ENCODE measurements at regions not wholly inside any gene's neighbourhood (a gene's known extent, or its start where the extent isn't known, plus 50 kb on each side); places are given as distances from the start of the nearest gene placed in this dataset.

GRCh38 chr5:29304545-29304944, 1888.9 kb upstream of the CDH6 start:
- no peak for DNase-seq (ENCODE audit: low spot score)

- no peak for DNase-seq (ENCODE audit: low spot score)
Measured at GRCh38 chr5:29296548-29296947, 1896.9 kb upstream of the CDH6 start.

- no peak for DNase-seq (ENCODE audit: low spot score)
Measured at GRCh38 chr5:29277642-29278041, 1915.8 kb upstream of the CDH6 start.

GRCh38 chr5:29276371-29276770, 1917.1 kb upstream of the CDH6 start:
- DNase-seq (ENCODE audit: low spot score) = no peak

GRCh38 chr5:29263915-29264351, 1929.6 kb upstream of the CDH6 start:
- no peak for DNase-seq (ENCODE audit: low spot score)

GRCh38 chr5:29262339-29263123, 1931.0 kb upstream of the CDH6 start:
- DNase-seq (ENCODE audit: low spot score) = peak; percentile 7

- no peak for DNase-seq (ENCODE audit: low spot score)
Measured at GRCh38 chr5:29261213-29261612, 1932.3 kb upstream of the CDH6 start.

GRCh38 chr5:29252390-29252789, 1941.1 kb upstream of the CDH6 start:
- DNase-seq (ENCODE audit: low spot score) = no peak

- DNase-seq (ENCODE audit: low spot score) = no peak
Measured at GRCh38 chr5:29247346-29248028, 1946.0 kb upstream of the CDH6 start.

- DNase-seq (ENCODE audit: low spot score) = no peak
Measured at GRCh38 chr5:29240379-29240778, 1953.1 kb upstream of the CDH6 start.

GRCh38 chr5:29239606-29240005, 1953.9 kb upstream of the CDH6 start:
- DNase-seq (ENCODE audit: low spot score) = no peak

GRCh38 chr5:29238115-29238514, 1955.4 kb upstream of the CDH6 start:
- no peak for DNase-seq (ENCODE audit: low spot score)

- DNase-seq (ENCODE audit: low spot score) = no peak
Measured at GRCh38 chr5:29231154-29231553, 1962.3 kb upstream of the CDH6 start.

GRCh38 chr5:29230591-29230990, 1962.9 kb upstream of the CDH6 start:
- no peak for DNase-seq (ENCODE audit: low spot score)

GRCh38 chr5:29229461-29229860, 1964.0 kb upstream of the CDH6 start:
- DNase-seq (ENCODE audit: low spot score) = no peak

- peak; percentile 10 for DNase-seq (ENCODE audit: low spot score)
Measured at GRCh38 chr5:29218138-29218537, 1975.3 kb upstream of the CDH6 start.

- DNase-seq (ENCODE audit: low spot score) = no peak
Measured at GRCh38 chr5:29214839-29215238, 1978.6 kb upstream of the CDH6 start.

GRCh38 chr5:29213475-29213874, 1980.0 kb upstream of the CDH6 start:
- no peak for DNase-seq (ENCODE audit: low spot score)

- DNase-seq (ENCODE audit: low spot score) = no peak
Measured at GRCh38 chr5:29208024-29208423, 1985.5 kb upstream of the CDH6 start.

- no peak for DNase-seq (ENCODE audit: low spot score)
Measured at GRCh38 chr5:29203049-29203448, 1990.4 kb upstream of the CDH6 start.

- no peak for DNase-seq (ENCODE audit: low spot score)
Measured at GRCh38 chr5:29197631-29198454, 1995.6 kb upstream of the CDH6 start.

GRCh38 chr5:29193972-29194371, 1999.5 kb upstream of the CDH6 start:
- no peak for DNase-seq (ENCODE audit: low spot score)
